ENCODE measurements at regions not wholly inside any gene's neighbourhood (a gene's known extent, or its start where the extent isn't known, plus 50 kb on each side); places are given as distances from the start of the nearest gene placed in this dataset.

DNA sequence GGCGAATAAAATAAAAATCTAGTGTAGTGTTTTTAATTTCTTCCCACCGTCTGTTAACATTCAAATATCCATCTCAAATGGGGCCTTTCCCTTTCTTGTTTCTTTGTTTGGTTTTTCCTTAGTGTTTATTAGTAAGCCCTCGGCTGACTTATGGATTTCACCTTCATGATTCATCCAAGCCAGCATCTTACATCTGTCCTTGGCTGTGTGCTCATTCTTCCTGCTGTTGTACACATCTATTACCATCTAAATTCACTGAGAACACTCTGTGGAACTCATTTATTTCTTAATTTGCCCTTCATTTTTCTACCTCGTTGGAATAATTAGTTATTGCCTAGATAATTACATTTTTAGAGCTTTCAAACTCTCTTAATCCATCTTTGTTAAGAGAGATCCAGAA lies 84.9 kb downstream of the SPCS3 start:
- TF ChIP-seq ESRRA (CRISPR knock-in tag; IDR thresholded peaks at IDR 0.05; ENCODE audit: borderline replicate concordance), result no peak
- no peak for TF ChIP-seq ELF4 (CRISPR knock-in tag; IDR thresholded peaks at IDR 0.05; ENCODE audit: low read depth)
- TF ChIP-seq, protein P1, sequence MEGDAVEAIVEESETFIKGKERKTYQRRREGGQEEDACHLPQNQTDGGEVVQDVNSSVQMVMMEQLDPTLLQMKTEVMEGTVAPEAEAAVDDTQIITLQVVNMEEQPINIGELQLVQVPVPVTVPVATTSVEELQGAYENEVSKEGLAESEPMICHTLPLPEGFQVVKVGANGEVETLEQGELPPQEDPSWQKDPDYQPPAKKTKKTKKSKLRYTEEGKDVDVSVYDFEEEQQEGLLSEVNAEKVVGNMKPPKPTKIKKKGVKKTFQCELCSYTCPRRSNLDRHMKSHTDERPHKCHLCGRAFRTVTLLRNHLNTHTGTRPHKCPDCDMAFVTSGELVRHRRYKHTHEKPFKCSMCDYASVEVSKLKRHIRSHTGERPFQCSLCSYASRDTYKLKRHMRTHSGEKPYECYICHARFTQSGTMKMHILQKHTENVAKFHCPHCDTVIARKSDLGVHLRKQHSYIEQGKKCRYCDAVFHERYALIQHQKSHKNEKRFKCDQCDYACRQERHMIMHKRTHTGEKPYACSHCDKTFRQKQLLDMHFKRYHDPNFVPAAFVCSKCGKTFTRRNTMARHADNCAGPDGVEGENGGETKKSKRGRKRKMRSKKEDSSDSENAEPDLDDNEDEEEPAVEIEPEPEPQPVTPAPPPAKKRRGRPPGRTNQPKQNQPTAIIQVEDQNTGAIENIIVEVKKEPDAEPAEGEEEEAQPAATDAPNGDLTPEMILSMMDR (IDR thresholded peaks at IDR 0.05), result no peak
- TF ChIP-seq ZNF317 (CRISPR knock-in tag; IDR thresholded peaks at IDR 0.05; ENCODE audit: borderline replicate concordance, low read depth), result no peak
- TF ChIP-seq IRF2 (CRISPR knock-in tag; IDR thresholded peaks at IDR 0.05; ENCODE audit: borderline replicate concordance, low read depth), result no peak
- no peak for TF ChIP-seq ATF3 (CRISPR knock-in tag; conservative IDR thresholded peaks at IDR 0.05)
- no peak for TF ChIP-seq JUN (CRISPR knock-in tag; IDR thresholded peaks at IDR 0.05)
- TF ChIP-seq PREB (CRISPR knock-in tag; IDR thresholded peaks at IDR 0.05; ENCODE audit: borderline replicate concordance), result no peak
- TF ChIP-seq TCF7 (CRISPR knock-in tag; IDR thresholded peaks at IDR 0.05; ENCODE audit: low read depth), result no peak
- no peak for TF ChIP-seq ATF1 (CRISPR knock-in tag; IDR thresholded peaks at IDR 0.05)
- TF ChIP-seq, protein P2, sequence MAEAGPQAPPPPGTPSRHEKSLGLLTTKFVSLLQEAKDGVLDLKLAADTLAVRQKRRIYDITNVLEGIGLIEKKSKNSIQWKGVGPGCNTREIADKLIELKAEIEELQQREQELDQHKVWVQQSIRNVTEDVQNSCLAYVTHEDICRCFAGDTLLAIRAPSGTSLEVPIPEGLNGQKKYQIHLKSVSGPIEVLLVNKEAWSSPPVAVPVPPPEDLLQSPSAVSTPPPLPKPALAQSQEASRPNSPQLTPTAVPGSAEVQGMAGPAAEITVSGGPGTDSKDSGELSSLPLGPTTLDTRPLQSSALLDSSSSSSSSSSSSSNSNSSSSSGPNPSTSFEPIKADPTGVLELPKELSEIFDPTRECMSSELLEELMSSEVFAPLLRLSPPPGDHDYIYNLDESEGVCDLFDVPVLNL (CRISPR knock-in tag; IDR thresholded peaks at IDR 0.05; ENCODE audit: borderline replicate concordance, low read depth), result no peak
- TF ChIP-seq SMAD4 (CRISPR knock-in tag; IDR thresholded peaks at IDR 0.05), result no peak
